Loucy (cell line): ENCODE measurements at regions not wholly inside any gene's neighbourhood (a gene's known extent, or its start where the extent isn't known, plus 50 kb on each side); places are given as distances from the start of the nearest gene placed in this dataset.

Source experiments
- H2AFZ ChIP-seq: fragments of 200-600 bp; sonication (generic); 2 replicates; pipeline ENCODE4 v1.6.0; 2016; ENCODE audit warnings: antibody characterized with exemption, mild to moderate bottlenecking, low read length, moderate library complexity
- H3F3A ChIP-seq: fragments of 200-600 bp; 2 replicates; pipeline ENCODE4 v1.6.0; 2016; ENCODE audit warnings: antibody characterized with exemption, low read depth, mild to moderate bottlenecking
- H3K27me3 ChIP-seq: fragments of 200-600 bp; sonication (generic); 2 replicates; pipeline ENCODE4 v1.6.1; 2014; ENCODE audit warnings: low read length, mild to moderate bottlenecking; ENCODE audit not compliant: insufficient read depth, poor library complexity, severe bottlenecking
- H3K36me3 ChIP-seq: fragments of 200-600 bp; sonication (generic); 2 replicates; pipeline ENCODE4 v1.6.1; 2016; ENCODE audit warnings: low read length; ENCODE audit not compliant: insufficient read depth
- H3K4me1 ChIP-seq: fragments of 200-600 bp; sonication (generic); 2 replicates; pipeline ENCODE4 v1.5.1; 2014; ENCODE audit warnings: low read length, mild to moderate bottlenecking; ENCODE audit not compliant: insufficient read depth, poor library complexity, severe bottlenecking
- H3K4me2 ChIP-seq: fragments of 200-600 bp; sonication (generic); 2 replicates; pipeline ENCODE4 v1.6.0; 2014; ENCODE audit warnings: antibody characterized with exemption, low read length, low read depth, mild to moderate bottlenecking; ENCODE audit not compliant: poor library complexity, severe bottlenecking
- H3K4me3 ChIP-seq: fragments of 200-600 bp; sonication (generic); 2 replicates; pipeline ENCODE4 v1.5.1; 2014; ENCODE audit warnings: low read length, mild to moderate bottlenecking, mixed read lengths; ENCODE audit not compliant: poor library complexity, severe bottlenecking
- H3K79me2 ChIP-seq: fragments of 200-600 bp; sonication (generic); 2 replicates; pipeline ENCODE4 v1.6.1; 2014; ENCODE audit warnings: low read length; ENCODE audit not compliant: insufficient read depth
- H3K9ac ChIP-seq: fragments of 200-600 bp; sonication (generic); 2 replicates; pipeline ENCODE4 v1.6.0; 2014; ENCODE audit warnings: mild to moderate bottlenecking, low read depth, low read length, moderate library complexity; ENCODE audit not compliant: poor library complexity, severe bottlenecking
- H3K9me2 ChIP-seq: fragments of 200-600 bp; sonication (generic); replicated peaks from 2 replicates; pipeline ENCODE4 v1.6.1; 2016; ENCODE audit warnings: low read depth, low read length, mixed read lengths
- H3K9me3 ChIP-seq: fragments of 200-600 bp; sonication (generic); 2 replicates; pipeline ENCODE4 v1.6.1; 2014; ENCODE audit warnings: mild to moderate bottlenecking, antibody characterized with exemption, low read length, low read depth; ENCODE audit not compliant: insufficient read depth
- H4K20me1 ChIP-seq: fragments of 200-600 bp; sonication (generic); 2 replicates; pipeline ENCODE4 v1.6.0; 2014; ENCODE audit warnings: antibody characterized with exemption, low read length, mild to moderate bottlenecking; ENCODE audit not compliant: insufficient read depth, poor library complexity, severe bottlenecking
- EZH2phosphoT487 ChIP-seq: fragments of 200-600 bp; IDR thresholded peaks from 2 replicates; pipeline ENCODE4 v1.6.1; 2018; ENCODE audit warnings: antibody characterized with exemption, mild to moderate bottlenecking, moderate library complexity, borderline replicate concordance
- TF ChIP-seq, protein P1 (sequence below): fragments of 200-600 bp; sonication (generic); conservative IDR thresholded peaks from 2 replicates; pipeline ENCODE4 v1.5.1; 2014; ENCODE audit warnings: mild to moderate bottlenecking, antibody characterized with exemption, low read length

DNA sequence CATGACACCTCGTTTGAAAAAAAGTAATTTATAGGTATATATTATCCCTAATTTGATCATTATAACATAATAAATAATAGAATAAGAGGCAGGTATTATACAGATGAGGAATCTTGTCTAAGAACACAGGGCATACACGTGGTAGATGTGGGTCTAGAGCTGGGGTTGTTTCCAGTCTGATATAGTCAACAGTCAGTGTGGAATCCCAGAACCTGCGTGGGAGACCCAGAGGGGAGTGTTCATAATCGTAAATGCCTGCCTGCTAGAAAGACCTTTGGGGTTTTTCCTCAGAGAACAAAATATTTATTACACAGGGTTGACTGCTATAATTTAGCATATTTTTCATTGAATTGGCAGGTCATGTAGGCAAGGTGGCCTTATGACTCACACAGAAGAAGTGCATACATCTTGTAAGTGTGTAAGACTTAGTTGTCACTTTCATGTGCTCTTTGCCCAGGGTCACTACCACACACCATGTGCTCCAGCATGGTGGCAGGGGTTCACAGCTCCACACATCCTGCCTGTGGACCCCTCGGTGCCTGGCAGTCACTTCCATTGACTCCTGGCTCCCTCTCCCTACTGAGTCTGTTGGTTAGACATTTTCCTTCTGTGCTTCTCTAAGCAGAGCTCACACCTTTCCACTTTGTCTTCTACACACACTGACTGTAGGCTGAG lies 94.9 kb upstream of the IKZF1 start:
- H3K4me1 ChIP-seq, result peaks cover 31% of the 10 kb centered on the region
- no peaks in the 10 kb centered on the region for H3K9me2 ChIP-seq

DNA sequence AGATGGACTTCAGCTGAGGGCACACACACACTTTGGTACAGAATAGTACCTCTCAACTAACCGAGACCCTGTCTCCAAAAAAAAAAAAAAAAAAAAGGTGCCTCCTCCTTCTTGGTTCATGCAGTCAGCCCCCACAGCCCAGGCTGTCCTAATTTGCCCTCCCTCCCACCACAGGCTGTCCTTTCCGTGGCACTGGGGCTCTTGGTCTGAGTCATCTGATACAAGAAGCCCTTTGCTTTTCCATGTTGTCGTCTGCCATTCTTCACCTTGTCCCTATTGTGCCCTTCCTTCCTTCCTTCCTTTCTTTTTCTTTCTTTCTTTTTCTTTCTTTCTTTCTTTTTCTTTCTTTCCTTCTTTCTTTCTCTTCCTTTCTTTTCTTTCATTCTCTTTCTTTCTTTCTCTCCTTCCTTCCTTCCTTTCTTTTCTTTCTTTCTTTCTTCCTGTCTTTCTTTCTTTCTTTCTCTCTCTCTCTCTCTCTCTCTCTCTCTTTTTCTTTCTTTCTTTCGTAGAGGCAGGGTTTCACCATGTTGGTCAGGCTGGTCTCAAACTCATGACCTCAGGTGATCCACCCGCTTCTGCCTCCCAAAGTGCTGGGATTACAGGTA lies 96.0 kb upstream of the IKZF1 start:
- TF ChIP-seq, protein P1, sequence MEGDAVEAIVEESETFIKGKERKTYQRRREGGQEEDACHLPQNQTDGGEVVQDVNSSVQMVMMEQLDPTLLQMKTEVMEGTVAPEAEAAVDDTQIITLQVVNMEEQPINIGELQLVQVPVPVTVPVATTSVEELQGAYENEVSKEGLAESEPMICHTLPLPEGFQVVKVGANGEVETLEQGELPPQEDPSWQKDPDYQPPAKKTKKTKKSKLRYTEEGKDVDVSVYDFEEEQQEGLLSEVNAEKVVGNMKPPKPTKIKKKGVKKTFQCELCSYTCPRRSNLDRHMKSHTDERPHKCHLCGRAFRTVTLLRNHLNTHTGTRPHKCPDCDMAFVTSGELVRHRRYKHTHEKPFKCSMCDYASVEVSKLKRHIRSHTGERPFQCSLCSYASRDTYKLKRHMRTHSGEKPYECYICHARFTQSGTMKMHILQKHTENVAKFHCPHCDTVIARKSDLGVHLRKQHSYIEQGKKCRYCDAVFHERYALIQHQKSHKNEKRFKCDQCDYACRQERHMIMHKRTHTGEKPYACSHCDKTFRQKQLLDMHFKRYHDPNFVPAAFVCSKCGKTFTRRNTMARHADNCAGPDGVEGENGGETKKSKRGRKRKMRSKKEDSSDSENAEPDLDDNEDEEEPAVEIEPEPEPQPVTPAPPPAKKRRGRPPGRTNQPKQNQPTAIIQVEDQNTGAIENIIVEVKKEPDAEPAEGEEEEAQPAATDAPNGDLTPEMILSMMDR, result no peak
- no peak for TF ChIP-seq EZH2phosphoT487
- Histone ChIP-seq H3K9me2 (no peaks in the 10 kb centered on the region), H3K4me2 (no peak overlapping the region), H3K79me2 (no peaks in the 10 kb centered on the region), H3K9ac (no peak overlapping the region), H2AFZ (no peak overlapping the region), H4K20me1 (no peaks in the 10 kb centered on the region), H3K9me3 (no peaks in the 10 kb centered on the region), H3K27me3 (no peaks in the 10 kb centered on the region), H3F3A (no peaks in the 10 kb centered on the region), H3K4me3 (no peak overlapping the region), H3K36me3 (no peaks in the 10 kb centered on the region), H3K4me1 (peaks cover 28% of the 10 kb centered on the region)

More for the DNA sequence above, 94.9 kb upstream of the IKZF1 start:
- no peaks in the 10 kb centered on the region for H3K36me3 ChIP-seq
- no peak overlapping the region for H3K4me3 ChIP-seq
- TF ChIP-seq, protein P1, result no peak
- no peak for TF ChIP-seq EZH2phosphoT487
- H3K4me2 ChIP-seq, result no peak overlapping the region
- no peaks in the 10 kb centered on the region for H3K27me3 ChIP-seq
- H3K9ac ChIP-seq, result no peak overlapping the region
- no peak overlapping the region for H2AFZ ChIP-seq
- H3K9me3 ChIP-seq, result no peaks in the 10 kb centered on the region
- H3F3A ChIP-seq, result no peaks in the 10 kb centered on the region
- H3K79me2 ChIP-seq, result no peaks in the 10 kb centered on the region
- H4K20me1 ChIP-seq, result no peaks in the 10 kb centered on the region

DNA sequence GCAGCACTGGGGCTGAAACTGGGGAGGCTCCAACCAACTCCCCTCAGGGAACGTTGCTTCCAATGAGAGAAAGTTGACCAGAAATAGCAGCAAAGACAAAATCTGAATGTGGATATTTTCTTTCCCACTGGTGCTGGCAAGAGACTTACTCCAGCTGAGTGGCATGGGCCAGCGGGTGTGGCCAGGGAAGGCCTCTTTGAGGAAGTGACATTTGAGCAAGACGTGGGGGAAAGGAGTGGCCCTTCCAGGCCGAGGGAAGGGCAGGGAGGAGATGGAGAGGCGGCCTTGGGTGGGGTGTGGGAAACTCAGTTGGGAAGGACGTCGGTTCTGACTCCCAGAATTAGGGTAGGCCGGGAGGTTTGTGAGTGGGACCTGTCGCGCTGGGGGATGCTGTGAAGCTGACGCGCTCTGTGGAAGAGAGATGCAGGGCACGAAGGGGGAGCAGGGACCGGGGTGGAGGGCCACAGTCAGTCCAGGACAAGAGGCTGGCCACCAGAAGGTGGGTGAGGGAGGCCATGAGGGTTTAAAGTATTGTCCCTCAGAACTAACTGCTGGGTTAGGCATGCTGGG lies 96.7 kb upstream of the IKZF1 start:
- H4K20me1 ChIP-seq, result no peaks in the 10 kb centered on the region
- no peaks in the 10 kb centered on the region for H3K9me2 ChIP-seq
- H3K36me3 ChIP-seq, result no peaks in the 10 kb centered on the region
- no peak overlapping the region for H3K4me3 ChIP-seq
- H3K9me3 ChIP-seq, result no peaks in the 10 kb centered on the region
- no peaks in the 10 kb centered on the region for H3K79me2 ChIP-seq
- H3K4me2 ChIP-seq, result no peak overlapping the region
- no peak overlapping the region for H3K9ac ChIP-seq
- H2AFZ ChIP-seq, result no peak overlapping the region
- H3F3A ChIP-seq, result no peaks in the 10 kb centered on the region
- peaks cover 20% of the 10 kb centered on the region for H3K4me1 ChIP-seq
- H3K27me3 ChIP-seq, result no peaks in the 10 kb centered on the region
- TF ChIP-seq EZH2phosphoT487, result no peak
- TF ChIP-seq, protein P1, result no peak
